Fibroblast of mammary gland (primary cell): ENCODE measurements at regions not wholly inside any gene's neighbourhood (a gene's known extent, or its start where the extent isn't known, plus 50 kb on each side); places are given as distances from the start of the nearest gene placed in this dataset.

Experiments
- DNase-seq: peaks from one replicate; pipeline ENCODE4 v3.0.0-alpha.2; 2010; ENCODE audit warnings: low read depth
- H3K4me3 ChIP-seq: 2 replicates; pipeline ENCODE4 v1.5.1; 2011; ENCODE audit warnings: low read depth, mild to moderate bottlenecking, low read length, moderate library complexity; ENCODE audit not compliant: control insufficient read depth
- CTCF ChIP-seq: conservative IDR thresholded peaks from 2 replicates; pipeline ENCODE4 v1.5.1; 2011; ENCODE audit warnings: low read depth, low read length, inconsistent platforms; ENCODE audit not compliant: control insufficient read depth, insufficient read depth

- no peak overlapping the region for H3K4me3 ChIP-seq
- DNase-seq = peak; percentile 79
- TF ChIP-seq CTCF = no peak
Observed at GRCh38 chr7:69448071-69448470, 150.2 kb upstream of the AUTS2 start.

GRCh38 chr7:69450456-69450855 is 147.8 kb upstream of the AUTS2 start:
- TF ChIP-seq CTCF = no peak
- no peak overlapping the region for H3K4me3 ChIP-seq
- DNase-seq = no peak

GRCh38 chr7:69451715-69452114 is 146.6 kb upstream of the AUTS2 start:
- no peak for TF ChIP-seq CTCF

GRCh38 chr7:69452797-69453196 is 145.5 kb upstream of the AUTS2 start:
- DNase-seq = no peak
- no peak for TF ChIP-seq CTCF
- H3K4me3 ChIP-seq = no peak overlapping the region

More at GRCh38 chr7:69451715-69452114, 146.6 kb upstream of the AUTS2 start:
- H3K4me3 ChIP-seq = no peak overlapping the region
- no peak for DNase-seq

GRCh38 chr7:69457595-69458504 is 140.4 kb upstream of the AUTS2 start:
- TF ChIP-seq CTCF = no peak
- H3K4me3 ChIP-seq = no peak overlapping the region
- DNase-seq = no peak

GRCh38 chr7:69464035-69464434 is 134.2 kb upstream of the AUTS2 start:
- no peak for DNase-seq
- TF ChIP-seq CTCF = no peak
- no peak overlapping the region for H3K4me3 ChIP-seq
